IMR-90 (cell line): ENCODE measurements at regions not wholly inside any gene's neighbourhood (a gene's known extent, or its start where the extent isn't known, plus 50 kb on each side); places are given as distances from the start of the nearest gene placed in this dataset.

Source experiments
- ATAC-seq: fragments of 200-7000 bp; cut with Tn5 transposase; 2 replicates; pipeline ENCODE4 v1.9.1; 2020; ENCODE audit warnings: low read depth, mild to moderate bottlenecking, moderate library complexity
- BruUV-seq: library from RNA; stranded (reverse); fragments of 400-500 nt; replicated peaks from 2 replicates; lab custom pipeline; 2021; lab: Mats Ljungman, UMichigan
- CTCF ChIA-PET: fragments of 300-600 bp; formaldehyde crosslinking; extraction: SDS; loops from one replicate; lab custom pipeline; 2021; ENCODE audit warnings: antibody characterized with exemption; lab: Yijun Ruan, JAX
- POLR2A ChIA-PET: fragments of 300-600 bp; sonication (Branson Sonifier 250); formaldehyde crosslinking; loops from one replicate; lab custom pipeline; 2022; ENCODE audit warnings: antibody characterized with exemption; ENCODE audit not compliant: unreplicated experiment; lab: Charles Lee
- DNase-seq: peaks from one replicate; pipeline ENCODE4 v3.0.0; 2013
- H2AFZ ChIP-seq: replicated peaks from 2 replicates; pipeline ENCODE3; 2013; ENCODE audit warnings: low read length, mild to moderate bottlenecking; ENCODE audit not compliant: poor library complexity
- H2AK5ac ChIP-seq: 2 replicates; pipeline ENCODE4 v1.6.1; 2013; ENCODE audit warnings: low read depth, low read length, inconsistent platforms
- H2AK9ac ChIP-seq: replicated peaks from 2 replicates; pipeline ENCODE3; 2013; ENCODE audit warnings: mild to moderate bottlenecking, low read depth, low read length, moderate library complexity; ENCODE audit not compliant: poor library complexity
- H2BK120ac ChIP-seq: 2 replicates; pipeline ENCODE4 v1.6.1; 2013; ENCODE audit warnings: low read depth, low read length, inconsistent platforms
- H2BK15ac ChIP-seq: 3 replicates; pipeline ENCODE4 v1.6.1; 2013; ENCODE audit warnings: low read depth, low read length, inconsistent platforms
- H2BK20ac ChIP-seq: 2 replicates; pipeline ENCODE4 v1.6.1; 2013; ENCODE audit warnings: low read depth, mild to moderate bottlenecking, inconsistent platforms, low read length, moderate library complexity
- H2BK5ac ChIP-seq: 2 replicates; pipeline ENCODE4 v1.6.1; 2013; ENCODE audit warnings: mild to moderate bottlenecking, low read depth, low read length, inconsistent platforms; ENCODE audit not compliant: poor library complexity, severe bottlenecking
- H3K14ac ChIP-seq: replicated peaks from 2 replicates; pipeline ENCODE4 v1.6.1; 2013; ENCODE audit warnings: low read depth, low read length, inconsistent platforms
- H3K18ac ChIP-seq: 2 replicates; pipeline ENCODE4 v1.6.1; 2013; ENCODE audit warnings: low read depth, low read length, control low read depth
- H3K23ac ChIP-seq: 2 replicates; pipeline ENCODE4 v1.6.1; 2013; ENCODE audit warnings: low read depth, low read length, inconsistent platforms
- H3K27ac ChIP-seq: 2 replicates; pipeline ENCODE4 v1.5.1; 2013; ENCODE audit warnings: mild to moderate bottlenecking, control low read depth, low read length; ENCODE audit not compliant: insufficient read depth
- H3K27me3 ChIP-seq: 2 replicates; pipeline ENCODE4 v1.6.1; 2013; ENCODE audit warnings: low read length; ENCODE audit not compliant: control insufficient read depth, insufficient read depth
- H3K36me3 ChIP-seq: 2 replicates; pipeline ENCODE4 v1.6.1; 2013; ENCODE audit warnings: low read length, mixed read lengths; ENCODE audit not compliant: control insufficient read depth, insufficient read depth
- H3K4ac ChIP-seq: 2 replicates; pipeline ENCODE4 v1.6.1; 2013; ENCODE audit warnings: low read depth, low read length, inconsistent platforms
- H3K4me1 ChIP-seq: 2 replicates; pipeline ENCODE4 v1.6.1; 2013; ENCODE audit warnings: low read length, mixed read lengths; ENCODE audit not compliant: control insufficient read depth, insufficient read depth
- H3K4me2 ChIP-seq: 2 replicates; pipeline ENCODE4 v1.6.1; 2013; ENCODE audit warnings: low read depth, mild to moderate bottlenecking, control low read depth, low read length, moderate library complexity
- H3K4me3 ChIP-seq: 2 replicates; pipeline ENCODE4 v1.5.1; 2013; ENCODE audit warnings: low read depth, mild to moderate bottlenecking, control low read depth, low read length, moderate library complexity; ENCODE audit not compliant: insufficient read depth
- H3K56ac ChIP-seq: 2 replicates; pipeline ENCODE4 v1.6.1; 2013; ENCODE audit warnings: low read length, inconsistent platforms; ENCODE audit not compliant: insufficient read depth; ENCODE audit errors: extremely low read depth
- H3K79me1 ChIP-seq, 2 experiments: 2 replicates each; pipeline ENCODE4 v1.6.1; 2013; ENCODE audit warnings: low read length in 2 of 2, inconsistent platforms in 1 of 2, low read depth in 1 of 2
- H3K9ac ChIP-seq: 2 replicates; pipeline ENCODE4 v1.6.1; 2013; ENCODE audit warnings: low read depth, low read length, control low read depth
- H3K9me1 ChIP-seq: 2 replicates; pipeline ENCODE4 v1.6.1; 2013; ENCODE audit warnings: low read length, inconsistent platforms; ENCODE audit not compliant: insufficient read depth
- H3K9me3 ChIP-seq: 2 replicates; pipeline ENCODE4 v1.6.1; 2013; ENCODE audit warnings: low read length; ENCODE audit not compliant: control insufficient read depth, insufficient read depth
- H4K20me1 ChIP-seq: 2 replicates; pipeline ENCODE4 v1.6.1; 2013; ENCODE audit warnings: low read length, inconsistent platforms; ENCODE audit not compliant: insufficient read depth
- H4K5ac ChIP-seq: 2 replicates; pipeline ENCODE4 v1.6.1; 2013; ENCODE audit warnings: mild to moderate bottlenecking, low read depth, low read length, control low read depth
- H4K8ac ChIP-seq, 2 experiments: 2 replicates each; pipeline ENCODE4 v1.6.1; 2013; ENCODE audit warnings: low read depth in 2 of 2, low read length in 2 of 2, control low read depth in 1 of 2, inconsistent platforms in 1 of 2
- H4K91ac ChIP-seq: 2 replicates; pipeline ENCODE4 v1.6.1; 2013; ENCODE audit warnings: low read depth, low read length, inconsistent platforms; ENCODE audit not compliant: insufficient read depth
- BHLHE40 ChIP-seq: fragments of 150-350 bp; IDR thresholded peaks from 2 replicates; pipeline ENCODE4 v1.6.1; 2016; ENCODE audit warnings: mild to moderate bottlenecking, low read depth, low read length
- FOS ChIP-seq: fragments of 150-350 bp; IDR thresholded peaks from 2 replicates; pipeline ENCODE4 v1.6.1; 2016; ENCODE audit warnings: low read depth, low read length
- MAFK ChIP-seq: IDR thresholded peaks from 2 replicates; pipeline ENCODE4 v1.6.1; 2012; ENCODE audit warnings: low read depth, low read length, improper control_type of control experiment
- MXI1 ChIP-seq: IDR thresholded peaks from 2 replicates; pipeline ENCODE4 v1.6.1; 2012; ENCODE audit warnings: low read depth, mild to moderate bottlenecking, low read length, moderate library complexity, borderline replicate concordance
- RCOR1 ChIP-seq: IDR thresholded peaks from 2 replicates; pipeline ENCODE4 v1.6.1; 2012; ENCODE audit warnings: mild to moderate bottlenecking, low read length, improper control_type of control experiment; ENCODE audit not compliant: insufficient replicate concordance
- WGBS, 2 experiments: methylation state at CpG; one replicate each; pipeline versions ENCODE4 v1.1.5 to v1.1.7; 2013; ENCODE audit warnings: missing lambda C conversion rate in 2 of 2; ENCODE audit not compliant: insufficient read length in 1 of 2; ENCODE audit errors: extremely low coverage in 2 of 2; 5-methylcytosine and 5-hydroxymethylcytosine counted together
- dilution Hi-C: fragments of 300-500 bp; cut with HindIII; formaldehyde crosslinking; loops from one replicate; pipeline ENCODE4 v1.14.3; 2018; ENCODE audit warnings: low sequenced_read_pairs; ENCODE audit not compliant: unreplicated experiment
- in situ Hi-C: fragments of 300-500 bp; cut with MboI; formaldehyde crosslinking; loops from 3 replicates; pipeline ENCODE4 v1.14.3; 2019; ENCODE audit warnings: low sequenced_read_pairs, inconsistent platforms, mixed read lengths
- intact Hi-C: fragments of 100-400 bp; cut with micrococcal nuclease; formaldehyde crosslinking; loops from 2 replicates; pipeline ENCODE4 v1.10.0; 2022

- no peak overlapping the region for H2BK120ac ChIP-seq
- no peak overlapping the region for H3K56ac ChIP-seq
- H2AFZ ChIP-seq: no peak overlapping the region
- ATAC-seq: no peak
- no peak overlapping the region for H2AK9ac ChIP-seq
- no peak overlapping the region for H4K91ac ChIP-seq
- no peak overlapping the region for H2BK15ac ChIP-seq
- H3K9me1 ChIP-seq: peaks cover 3% of the 10 kb centered on the region; the same call in 1 of the 2 replicates
- H4K20me1 ChIP-seq: no peaks in the 10 kb centered on the region
- H3K14ac ChIP-seq: no peak overlapping the region
- no peak overlapping the region for H3K23ac ChIP-seq
- in situ Hi-C loops (no loop called here), dilution Hi-C loops (no loop called here), intact Hi-C loops (no loop called here)
- H2AK5ac ChIP-seq: no peak overlapping the region
- H4K8ac ChIP-seq: no peak overlapping the region
- no CpG with 5 or more reads among the region's 3 CpGs for WGBS, 2 experiments
- H3K36me3 ChIP-seq: no peaks in the 10 kb centered on the region
- H3K79me1 ChIP-seq: no peaks in the 10 kb centered on the region
- H3K4me3 ChIP-seq: no peak overlapping the region
- H3K4me2 ChIP-seq: no peak overlapping the region
- no peak overlapping the region for H3K4ac ChIP-seq
- no peak overlapping the region for H3K27ac ChIP-seq
- no peak for DNase-seq
- no peak overlapping the region for H2BK20ac ChIP-seq
- no peak overlapping the region for H3K9ac ChIP-seq
- H2BK5ac ChIP-seq: no peak overlapping the region
- no TSS peak for BruUV-seq
- H3K27me3 ChIP-seq: no peaks in the 10 kb centered on the region
- no peak for TF ChIP-seq BHLHE40
- no peak for TF ChIP-seq MXI1
- TF ChIP-seq FOS: no peak
- no peak for TF ChIP-seq RCOR1
- no peak for TF ChIP-seq MAFK
- ChIA-PET POLR2A (no interaction called here), CTCF (no interaction called here)
- H4K5ac ChIP-seq: no peak overlapping the region
- H3K4me1 ChIP-seq: peaks cover 4% of the 10 kb centered on the region
- no peak overlapping the region for H3K18ac ChIP-seq
- H3K9me3 ChIP-seq: no peaks in the 10 kb centered on the region
Measured at GRCh38 chr2:200135082-200135481, 171.4 kb upstream of the SPATS2L start.
